HUES64 (cell line): ENCODE measurements at regions not wholly inside any gene's neighbourhood (a gene's known extent, or its start where the extent isn't known, plus 50 kb on each side); places are given as distances from the start of the nearest gene placed in this dataset.

Experiments
- H3K27ac ChIP-seq: 2 replicates; pipeline ENCODE4 v1.7.0; 2013; ENCODE audit warnings: low read depth, low read length, inconsistent platforms
- H3K27me3 ChIP-seq: 2 replicates; pipeline ENCODE4 v1.6.1; 2013; ENCODE audit warnings: mild to moderate bottlenecking, low read length; ENCODE audit not compliant: insufficient read depth
- H3K36me3 ChIP-seq: 2 replicates; pipeline ENCODE4 v1.6.1; 2013; ENCODE audit warnings: mild to moderate bottlenecking, low read length; ENCODE audit not compliant: insufficient read depth
- H3K4me1 ChIP-seq: 2 replicates; pipeline ENCODE4 v1.6.1; 2013; ENCODE audit warnings: mild to moderate bottlenecking, low read length, moderate library complexity; ENCODE audit not compliant: insufficient read depth
- H3K4me3 ChIP-seq: 2 replicates; pipeline ENCODE4 v1.5.1; 2013; ENCODE audit warnings: mild to moderate bottlenecking, low read length, moderate library complexity
- H3K9ac ChIP-seq: 2 replicates; pipeline ENCODE4 v1.6.1; 2013; ENCODE audit warnings: mild to moderate bottlenecking, low read depth, low read length
- H3K9me3 ChIP-seq: 2 replicates; pipeline ENCODE4 v1.6.1; 2013; ENCODE audit warnings: low read depth, low read length; ENCODE audit not compliant: insufficient read depth
- WGBS: fragments of 150-250, 120-280 bp; methylation state at CpG from one replicate; pipeline ENCODE4 v1.1.7; 2013; ENCODE audit warnings: missing lambda C conversion rate; 5-methylcytosine and 5-hydroxymethylcytosine counted together

- no peak overlapping the region for H3K4me3 ChIP-seq
- no peaks in the 10 kb centered on the region; the same call in 1 of the 2 replicates for H3K4me1 ChIP-seq
- no peaks in the 10 kb centered on the region for H3K36me3 ChIP-seq
- H3K9me3 ChIP-seq, result no peaks in the 10 kb centered on the region
- no peak overlapping the region for H3K9ac ChIP-seq
- H3K27me3 ChIP-seq, result no peaks in the 10 kb centered on the region
- 81% methylated on average over 6 of the region's 6 CpGs for WGBS
- no peak overlapping the region for H3K27ac ChIP-seq
These were observed 376.9 kb upstream of the RASGRP1 start for GRCh38 chr15:38941399-38941953.

- Histone ChIP-seq H3K27ac (no peak overlapping the region), H3K4me1 (no peaks in the 10 kb centered on the region; the same call in 1 of the 2 replicates), H3K9me3 (no peaks in the 10 kb centered on the region)
These were observed 379.9 kb upstream of the RASGRP1 start for GRCh38 chr15:38944536-38944935.

GRCh38 chr15:38945551-38946298 is 381.1 kb upstream of the RASGRP1 start:
- H3K27ac ChIP-seq, result no peak overlapping the region
- no peak overlapping the region for H3K4me3 ChIP-seq
- WGBS, result 91% methylated on average over 5 of the region's 5 CpGs
- H3K36me3 ChIP-seq, result no peaks in the 10 kb centered on the region
- no peaks in the 10 kb centered on the region for H3K9me3 ChIP-seq
- no peaks in the 10 kb centered on the region for H3K27me3 ChIP-seq
- H3K9ac ChIP-seq, result no peak overlapping the region
- H3K4me1 ChIP-seq, result no peaks in the 10 kb centered on the region; the same call in 1 of the 2 replicates

More at GRCh38 chr15:38944536-38944935, 379.9 kb upstream of the RASGRP1 start:
- no peak overlapping the region for H3K9ac ChIP-seq
- no peaks in the 10 kb centered on the region for H3K27me3 ChIP-seq
- H3K4me3 ChIP-seq, result no peak overlapping the region
- H3K36me3 ChIP-seq, result no peaks in the 10 kb centered on the region

- no peaks in the 10 kb centered on the region for H3K36me3 ChIP-seq
- H3K27ac ChIP-seq, result no peak overlapping the region
- 98% methylated on average over 3 of the region's 3 CpGs for WGBS
- H3K4me1 ChIP-seq, result 0 out of 2 replicates have a peak, but pooled peaks cover 3% of the 10 kb centered on the region
- no peak overlapping the region for H3K4me3 ChIP-seq
- H3K27me3 ChIP-seq, result no peaks in the 10 kb centered on the region
- no peak overlapping the region for H3K9ac ChIP-seq
- H3K9me3 ChIP-seq, result no peaks in the 10 kb centered on the region
These were observed 389.5 kb upstream of the RASGRP1 start for GRCh38 chr15:38954090-38954489.

GRCh38 chr15:38961456-38961855 is 396.8 kb upstream of the RASGRP1 start:
- no peaks in the 10 kb centered on the region for H3K9me3 ChIP-seq
- 100% methylated on average over 1 of the region's 2 CpGs for WGBS
- H3K4me3 ChIP-seq, result no peak overlapping the region
- H3K9ac ChIP-seq, result no peak overlapping the region
- H3K27ac ChIP-seq, result no peak overlapping the region
- H3K27me3 ChIP-seq, result no peaks in the 10 kb centered on the region
- no peaks in the 10 kb centered on the region for H3K36me3 ChIP-seq
- no peaks in the 10 kb centered on the region for H3K4me1 ChIP-seq

- H3K27ac ChIP-seq, result no peak overlapping the region
- 95% methylated on average over 2 of the region's 2 CpGs for WGBS
- H3K9me3 ChIP-seq, result no peaks in the 10 kb centered on the region
- no peak overlapping the region for H3K4me3 ChIP-seq
- H3K36me3 ChIP-seq, result no peaks in the 10 kb centered on the region
- H3K9ac ChIP-seq, result no peak overlapping the region
- no peaks in the 10 kb centered on the region for H3K27me3 ChIP-seq
- no peaks in the 10 kb centered on the region for H3K4me1 ChIP-seq
These were observed 397.3 kb upstream of the RASGRP1 start for GRCh38 chr15:38961931-38962330.

- Histone ChIP-seq H3K4me3 (no peak overlapping the region), H3K27me3 (no peaks in the 10 kb centered on the region), H3K9me3 (peaks cover 6% of the 10 kb centered on the region; the same call in 1 of the 2 replicates), H3K27ac (no peak overlapping the region), H3K9ac (no peak overlapping the region), H3K36me3 (no peaks in the 10 kb centered on the region), H3K4me1 (no peaks in the 10 kb centered on the region)
- WGBS, result 96% methylated on average over 4 of the region's 4 CpGs
These were observed 408.2 kb upstream of the RASGRP1 start for GRCh38 chr15:38972831-38973230.

- 98% methylated on average over 4 of the region's 5 CpGs for WGBS
- H3K27me3 ChIP-seq, result no peaks in the 10 kb centered on the region
- H3K27ac ChIP-seq, result no peak overlapping the region
- peaks cover 6% of the 10 kb centered on the region; the same call in 1 of the 2 replicates for H3K9me3 ChIP-seq
- no peaks in the 10 kb centered on the region for H3K36me3 ChIP-seq
- no peaks in the 10 kb centered on the region for H3K4me1 ChIP-seq
- no peak overlapping the region for H3K9ac ChIP-seq
- no peak overlapping the region for H3K4me3 ChIP-seq
These were observed 410.8 kb upstream of the RASGRP1 start for GRCh38 chr15:38975282-38975990.

GRCh38 chr15:38991126-38991525 is 426.5 kb upstream of the RASGRP1 start:
- 57% methylated on average over 4 of the region's 4 CpGs for WGBS
- Histone ChIP-seq H3K27ac (no peak overlapping the region), H3K27me3 (no peaks in the 10 kb centered on the region), H3K4me3 (no peak overlapping the region), H3K9ac (no peak overlapping the region), H3K36me3 (no peaks in the 10 kb centered on the region), H3K9me3 (no peaks in the 10 kb centered on the region), H3K4me1 (no peaks in the 10 kb centered on the region)

- Histone ChIP-seq H3K9ac (no peak overlapping the region), H3K27me3 (no peaks in the 10 kb centered on the region), H3K27ac (no peak overlapping the region), H3K4me1 (no peaks in the 10 kb centered on the region), H3K4me3 (no peak overlapping the region), H3K9me3 (no peaks in the 10 kb centered on the region), H3K36me3 (no peaks in the 10 kb centered on the region)
- 89% methylated on average over 2 of the region's 2 CpGs for WGBS
These were observed 427.1 kb upstream of the RASGRP1 start for GRCh38 chr15:38991701-38992100.

GRCh38 chr15:38992506-38992905 is 427.9 kb upstream of the RASGRP1 start:
- H3K4me3 ChIP-seq, result no peak overlapping the region
- H3K4me1 ChIP-seq, result no peaks in the 10 kb centered on the region
- no peaks in the 10 kb centered on the region for H3K9me3 ChIP-seq
- no peaks in the 10 kb centered on the region for H3K27me3 ChIP-seq
- H3K9ac ChIP-seq, result no peak overlapping the region
- no peaks in the 10 kb centered on the region for H3K36me3 ChIP-seq
- no peak overlapping the region for H3K27ac ChIP-seq
- WGBS, result 78% methylated on average over 3 of the region's 4 CpGs
